ENCODE measurements at regions not wholly inside any gene's neighbourhood (a gene's known extent, or its start where the extent isn't known, plus 50 kb on each side); places are given as distances from the start of the nearest gene placed in this dataset.

DNA sequence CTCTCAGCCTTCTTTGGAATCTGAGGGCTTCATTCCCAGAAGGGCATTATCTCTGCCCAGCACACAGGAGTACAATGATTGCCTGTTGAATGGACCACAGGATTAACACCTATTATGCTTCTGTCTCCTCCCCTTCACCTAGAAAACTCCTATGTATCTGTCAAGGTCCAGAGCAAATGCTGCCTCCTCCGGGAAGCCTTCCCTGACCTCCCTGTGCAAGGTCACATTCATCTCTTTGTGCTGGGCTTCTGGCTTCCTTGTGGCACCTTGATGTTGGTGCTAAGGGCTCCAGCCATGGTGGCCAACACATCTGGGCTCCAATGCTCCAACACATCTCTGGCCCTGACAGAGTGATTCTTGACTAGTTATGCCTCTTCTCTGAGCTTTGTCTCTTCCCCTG, 49.9 kb upstream of the ATP2B2 start:
- DNase-seq (ENCODE audit: extremely low spot score, insufficient read length, low read depth) (no peak), FAIRE-seq (no peak)

DNA sequence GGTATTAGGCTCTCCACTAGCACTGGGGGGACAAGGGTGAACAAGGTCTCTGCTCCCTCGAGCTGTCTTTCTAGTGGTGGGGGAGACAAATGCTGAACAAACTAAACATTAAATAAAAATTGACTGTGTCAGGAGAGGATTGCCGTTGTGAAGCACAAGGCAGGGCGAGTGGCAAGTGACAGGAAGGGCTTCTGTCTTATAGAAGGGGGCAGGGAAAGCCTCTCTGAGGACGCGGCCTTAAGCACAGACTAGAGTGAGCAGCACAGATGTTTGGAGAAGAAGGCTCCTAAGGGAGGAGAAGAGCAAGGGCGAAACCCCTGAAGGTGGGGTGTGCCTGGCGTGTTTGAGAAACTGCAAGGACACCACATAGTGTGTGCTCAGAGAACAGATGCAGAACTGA, 50.9 kb upstream of the ATP2B2 start:
- DNase-seq (ENCODE audit: extremely low spot score, insufficient read length, low read depth) (no peak), FAIRE-seq (no peak)

DNA sequence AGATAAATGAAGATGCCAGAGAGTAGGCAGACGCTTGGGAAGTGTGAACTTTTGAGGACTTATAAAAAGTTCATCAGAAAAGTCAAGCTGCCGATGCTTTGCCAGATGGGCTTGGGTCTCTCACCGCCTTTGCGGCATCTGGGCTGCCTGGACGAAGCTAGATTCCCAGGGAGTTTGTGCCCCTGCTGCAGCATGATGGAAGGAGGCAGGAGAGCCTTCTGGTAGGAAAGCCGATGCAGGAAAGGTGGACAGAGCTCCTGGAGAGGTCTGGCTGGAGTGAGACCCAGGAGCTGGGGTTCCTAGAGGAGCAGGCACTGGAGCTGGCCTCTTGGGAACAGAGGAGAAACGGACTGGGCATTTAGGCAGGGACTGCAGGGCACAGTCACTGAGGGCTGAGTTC, 51.9 kb upstream of the ATP2B2 start:
- FAIRE-seq (no peak), DNase-seq (ENCODE audit: extremely low spot score, insufficient read length, low read depth) (no peak)

DNA sequence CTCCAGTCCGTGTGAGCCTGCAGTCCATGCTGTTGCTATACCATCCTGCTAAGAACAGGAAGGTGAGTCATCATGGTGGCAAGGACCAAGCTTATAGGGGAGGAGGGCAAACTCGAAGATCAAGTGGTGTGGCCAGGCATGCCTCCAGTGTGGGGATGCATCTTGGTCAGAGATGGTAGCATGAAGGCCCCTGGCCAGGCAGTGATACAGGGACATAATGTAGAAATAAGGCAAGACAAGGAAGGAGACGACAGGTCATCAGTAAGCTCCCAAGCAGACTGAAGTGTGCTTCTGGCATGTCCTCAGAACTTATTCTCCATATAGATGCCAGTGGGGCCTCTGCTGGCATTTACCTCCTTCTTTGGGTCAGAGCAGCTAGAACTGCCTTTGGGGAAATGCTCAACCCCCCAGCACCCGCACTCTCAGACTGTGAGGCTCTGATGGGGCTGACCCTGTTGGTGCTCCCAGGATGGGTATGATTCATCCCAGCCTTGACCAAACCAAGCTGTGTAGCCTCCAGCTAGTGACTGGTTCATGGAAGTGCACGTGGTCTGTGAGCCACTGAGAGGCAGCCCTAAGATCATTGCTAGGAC, 52.5 kb upstream of the ATP2B2 start:
- FAIRE-seq = no peak
- DNase-seq (ENCODE audit: extremely low spot score, insufficient read length, low read depth) = no peak

DNA sequence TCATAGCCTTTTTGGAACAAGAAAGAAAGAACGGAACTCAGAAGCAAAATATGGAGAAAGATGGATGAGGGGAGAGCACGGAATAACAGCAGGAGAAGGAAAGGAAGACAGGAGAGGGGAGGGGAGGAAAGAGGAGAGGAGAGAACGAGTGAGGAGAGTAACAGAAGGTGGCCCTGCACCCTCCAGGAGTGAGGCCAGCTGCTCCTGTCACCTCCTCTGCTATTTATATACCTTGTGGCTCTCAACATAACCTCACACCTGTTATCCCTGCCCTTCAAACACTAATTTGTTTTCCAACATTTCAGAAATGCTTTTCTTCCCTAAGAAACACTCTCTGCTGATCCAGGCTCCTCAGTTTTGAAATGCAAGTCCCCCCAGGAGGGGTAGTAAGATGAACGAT, 53.4 kb upstream of the ATP2B2 start:
- FAIRE-seq (no peak), DNase-seq (ENCODE audit: extremely low spot score, insufficient read length, low read depth) (no peak)

DNA sequence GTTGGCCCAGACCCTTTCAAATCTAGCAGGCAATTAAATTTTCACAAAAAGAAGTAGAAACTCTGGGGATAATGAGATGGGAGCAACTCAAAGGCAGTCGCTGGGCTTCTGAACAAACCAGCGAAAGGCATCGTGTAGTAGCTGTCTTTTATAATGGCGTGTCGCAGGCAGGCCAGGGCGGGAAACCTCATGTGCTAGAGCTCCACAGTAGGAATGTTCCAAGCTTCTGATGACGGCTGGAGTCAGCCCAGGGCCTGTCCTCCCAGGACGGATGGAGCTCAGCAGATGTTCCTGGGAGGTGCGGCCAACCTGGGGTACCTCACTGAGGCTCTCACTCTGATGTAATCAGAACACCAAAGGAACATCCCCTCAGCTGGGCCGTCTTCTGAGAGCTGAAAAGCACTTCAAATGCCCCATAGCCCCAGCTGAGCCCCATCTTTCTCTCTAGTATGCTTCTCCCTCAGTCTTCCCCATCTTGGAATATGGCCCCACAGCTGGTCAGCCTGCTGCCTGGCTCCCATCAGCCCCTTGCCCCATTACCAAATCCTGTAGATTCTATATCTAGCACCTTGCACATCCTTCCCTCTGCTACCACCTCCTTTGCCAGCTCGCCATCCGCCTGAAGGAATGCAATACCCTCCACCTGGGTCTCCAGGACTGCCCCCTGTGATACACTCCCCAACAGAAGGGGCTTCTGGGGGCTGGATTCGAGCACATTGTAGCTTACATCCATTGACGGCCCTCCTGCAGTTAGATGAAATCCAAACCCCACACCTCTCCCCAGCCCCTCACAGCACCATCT, 54.9 kb upstream of the ATP2B2 start:
- DNase-seq (ENCODE audit: extremely low spot score, insufficient read length, low read depth) = no peak
- no peak for FAIRE-seq

DNA sequence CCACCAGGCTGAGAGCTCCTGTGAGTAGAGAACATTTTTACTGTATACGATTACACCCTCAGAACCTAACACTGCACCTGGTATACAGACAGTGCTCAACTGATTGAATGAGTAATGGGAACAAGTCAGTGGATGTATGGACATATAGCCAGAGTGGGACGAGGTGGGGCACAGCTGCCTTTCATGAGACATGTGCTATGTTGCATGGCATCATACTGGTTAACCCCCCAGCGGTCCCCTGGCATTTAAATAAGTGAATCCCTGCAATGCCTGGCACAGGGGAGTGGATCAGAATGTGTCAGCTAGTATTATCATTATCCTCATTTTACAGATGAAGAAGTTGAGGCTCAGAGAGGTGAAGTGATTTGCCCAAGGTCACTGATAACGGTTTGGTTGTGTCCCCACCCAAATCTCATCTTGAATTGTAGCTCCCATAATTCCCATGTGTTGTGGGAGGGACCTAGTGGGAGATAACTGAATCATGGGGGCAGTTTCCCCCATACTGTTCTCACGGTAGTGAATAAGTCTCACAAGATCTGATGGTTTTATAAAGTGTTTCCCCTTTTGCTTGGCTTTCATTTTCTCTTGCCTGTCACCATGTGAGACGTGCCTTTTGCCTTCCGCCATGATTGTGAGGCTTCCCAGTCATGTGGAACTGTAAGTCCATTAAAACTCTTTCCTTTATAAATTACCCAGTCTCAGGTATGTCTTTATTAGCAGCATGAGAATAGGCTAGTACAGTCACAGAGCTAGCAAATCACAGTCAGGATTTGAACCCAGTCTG, 56.0 kb upstream of the ATP2B2 start:
- FAIRE-seq (no peak), DNase-seq (ENCODE audit: extremely low spot score, insufficient read length, low read depth) (no peak)

DNA sequence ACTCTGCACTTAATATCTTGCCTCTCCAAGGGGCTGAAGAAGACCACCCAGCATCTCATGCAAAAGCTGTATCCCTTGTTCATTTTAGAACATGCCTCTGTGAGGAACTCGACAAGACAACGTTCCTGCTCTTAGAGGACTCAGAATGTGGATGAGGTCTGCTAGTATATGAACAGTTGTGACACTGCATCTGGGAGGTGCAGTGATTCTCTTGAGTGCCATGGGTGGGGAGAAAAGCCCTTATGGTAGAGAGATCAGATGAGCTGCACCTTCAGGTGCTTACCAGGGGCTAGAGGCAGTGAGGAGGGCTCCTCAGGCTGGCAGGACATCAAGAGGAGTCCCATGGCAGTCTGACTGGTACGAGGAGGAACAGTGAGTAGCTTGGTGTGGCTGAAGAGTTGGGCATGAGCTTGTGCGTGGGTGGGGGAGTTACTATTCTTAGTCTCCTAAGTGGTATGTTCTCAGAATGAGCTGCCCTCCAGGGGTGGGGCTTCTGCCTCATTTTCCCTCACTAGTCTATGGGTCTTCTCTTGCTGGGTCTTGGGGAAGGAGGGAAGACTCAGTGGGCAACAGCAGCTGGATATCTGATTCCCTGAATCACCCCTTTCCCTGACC, 56.7 kb upstream of the ATP2B2 start:
- no peak for DNase-seq (ENCODE audit: extremely low spot score, insufficient read length, low read depth)

DNA sequence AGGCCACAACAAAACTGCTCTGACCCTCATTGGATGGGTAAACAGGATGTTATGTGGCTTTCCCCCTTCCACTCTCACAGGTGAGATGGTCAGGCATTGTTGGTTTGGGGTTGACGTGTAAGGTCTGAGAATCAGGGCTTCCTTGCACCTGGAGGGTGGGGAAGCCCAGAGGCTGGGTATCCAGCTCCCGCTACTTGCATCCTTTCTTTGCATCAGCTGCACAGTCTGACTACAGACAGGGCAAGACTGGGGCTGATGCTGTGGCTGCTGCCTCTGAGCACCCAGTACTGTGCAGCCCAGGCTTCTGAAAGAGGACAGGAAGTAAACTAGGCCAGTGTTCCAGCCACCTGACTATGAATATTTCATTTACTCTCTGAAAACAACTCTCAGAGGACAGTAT, 58.0 kb upstream of the ATP2B2 start:
- FAIRE-seq (no peak), DNase-seq (ENCODE audit: extremely low spot score, insufficient read length, low read depth) (no peak)

More for the DNA sequence above, 56.7 kb upstream of the ATP2B2 start:
- no peak for FAIRE-seq

DNA sequence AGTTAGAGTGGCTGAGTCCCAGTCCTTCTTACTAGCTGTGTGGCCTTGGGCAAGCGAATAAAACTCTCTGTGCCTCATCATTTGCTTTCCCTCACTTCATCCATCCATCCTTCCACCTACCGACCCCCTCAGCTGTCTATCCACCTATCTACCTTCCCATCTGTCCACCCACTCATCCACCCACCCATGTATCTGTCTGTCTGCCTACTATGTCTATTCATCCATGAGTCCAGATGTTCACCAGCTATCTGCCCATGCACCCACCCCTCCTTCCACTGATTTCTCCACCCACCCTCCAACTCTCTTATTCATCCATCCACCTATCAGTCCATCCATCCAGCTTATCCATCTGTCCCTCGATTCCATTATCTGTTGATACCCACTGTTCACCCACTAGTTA, 60.4 kb upstream of the ATP2B2 start:
- FAIRE-seq (no peak), DNase-seq (ENCODE audit: extremely low spot score, insufficient read length, low read depth) (no peak)

DNA sequence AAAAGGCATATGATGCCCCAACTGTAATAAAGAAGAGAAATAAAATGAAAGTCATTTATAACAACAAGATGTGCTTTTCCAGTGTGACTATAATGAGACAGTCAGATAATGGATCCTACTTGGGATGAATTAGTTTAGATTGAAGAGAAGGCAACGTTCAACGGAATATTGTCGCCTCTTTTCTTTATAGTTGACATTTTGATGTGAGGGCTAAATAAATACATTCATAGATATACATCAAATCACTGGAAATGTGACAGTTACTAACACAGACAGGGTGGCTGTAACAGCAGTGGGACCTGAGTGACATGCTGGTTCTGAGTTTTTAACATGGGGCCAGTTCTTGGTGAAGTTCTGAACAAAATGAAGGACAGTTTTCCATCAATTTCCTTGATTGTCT, 61.1 kb upstream of the ATP2B2 start:
- FAIRE-seq = no peak
- DNase-seq (ENCODE audit: extremely low spot score, insufficient read length, low read depth) = no peak

DNA sequence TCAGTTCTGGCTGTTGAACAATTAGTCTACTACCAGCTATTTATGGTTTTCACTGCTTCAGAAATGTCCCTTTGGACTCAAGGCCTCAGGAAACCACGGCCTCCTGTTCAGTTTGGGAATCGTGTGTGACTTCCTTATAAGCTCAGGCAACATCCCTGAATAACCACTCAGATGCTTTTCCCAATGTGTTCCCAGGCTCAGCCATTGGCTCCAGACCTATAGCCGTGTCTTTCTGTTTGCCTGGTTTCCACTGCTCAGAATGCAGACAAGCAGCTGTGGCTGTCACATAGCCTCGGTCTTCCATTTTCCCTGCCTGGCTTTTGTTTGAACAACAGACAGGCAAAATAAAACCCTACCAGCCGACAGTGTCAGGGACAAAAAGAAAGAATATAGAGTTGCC, 63.2 kb upstream of the ATP2B2 start:
- FAIRE-seq (no peak), DNase-seq (ENCODE audit: extremely low spot score, insufficient read length, low read depth) (no peak)

DNA sequence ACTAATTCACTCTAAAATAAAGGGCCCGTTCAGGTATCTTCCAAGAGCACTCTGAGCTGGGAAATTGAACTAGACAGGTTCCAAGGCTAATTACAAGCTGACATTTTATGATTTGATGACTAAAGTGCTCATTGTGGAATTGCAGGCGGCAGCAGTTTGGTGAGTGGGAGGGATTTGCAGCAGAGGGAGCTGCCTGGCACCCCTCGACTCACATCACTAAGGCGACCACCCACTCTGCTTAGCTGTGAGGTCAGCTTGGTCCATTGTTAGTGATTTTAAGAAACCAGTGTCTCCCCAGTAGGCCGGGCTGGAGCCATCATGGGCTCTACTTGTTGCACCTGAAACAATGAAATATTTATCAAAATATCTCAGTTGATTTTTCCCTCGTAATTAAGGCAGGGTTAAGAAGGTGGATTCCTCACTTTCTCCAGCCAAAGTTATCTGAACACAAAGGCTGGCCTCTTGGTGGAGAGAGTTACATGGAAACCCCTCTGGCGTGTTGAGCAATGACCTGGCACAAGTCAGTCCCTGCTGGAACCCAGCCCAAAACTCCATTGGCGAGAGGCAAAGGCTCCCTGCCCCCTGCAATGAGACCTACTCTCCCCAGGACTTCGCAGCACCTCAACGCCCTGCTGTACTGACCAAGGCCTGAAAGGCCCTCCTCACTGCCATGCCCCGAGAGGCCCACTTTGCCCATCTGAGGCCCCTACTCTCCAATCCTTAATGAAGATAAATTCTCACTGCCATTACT, 65.0 kb upstream of the ATP2B2 start:
- DNase-seq (ENCODE audit: extremely low spot score, insufficient read length, low read depth) (no peak), FAIRE-seq (no peak)

DNA sequence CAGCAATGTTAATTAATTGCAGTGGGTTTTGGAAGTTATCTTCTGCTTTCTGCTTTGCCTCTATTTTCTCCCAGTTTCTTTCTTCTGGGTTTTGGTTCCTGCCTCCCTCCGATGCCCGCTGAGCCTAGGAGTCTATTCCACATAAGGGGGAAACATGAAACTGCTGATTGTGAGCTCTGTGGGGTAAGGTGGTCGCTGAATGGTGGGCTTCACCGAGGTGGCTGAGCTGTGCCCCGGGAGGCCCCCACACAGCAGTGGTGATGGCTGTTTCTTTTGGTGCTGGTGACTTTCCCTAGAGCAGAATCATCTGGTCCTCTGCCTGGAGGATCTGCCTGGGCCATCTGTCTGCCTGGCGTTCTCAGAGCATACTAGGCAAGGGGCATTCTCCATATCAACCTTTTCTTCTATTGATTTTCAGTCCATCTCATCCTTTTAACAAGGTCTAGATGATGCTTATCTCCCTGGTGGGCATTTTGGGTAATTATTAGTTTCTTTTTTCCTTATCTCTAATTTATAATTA, 68.8 kb upstream of the ATP2B2 start:
- no peak for DNase-seq (ENCODE audit: extremely low spot score, insufficient read length, low read depth)
- FAIRE-seq = no peak

DNA sequence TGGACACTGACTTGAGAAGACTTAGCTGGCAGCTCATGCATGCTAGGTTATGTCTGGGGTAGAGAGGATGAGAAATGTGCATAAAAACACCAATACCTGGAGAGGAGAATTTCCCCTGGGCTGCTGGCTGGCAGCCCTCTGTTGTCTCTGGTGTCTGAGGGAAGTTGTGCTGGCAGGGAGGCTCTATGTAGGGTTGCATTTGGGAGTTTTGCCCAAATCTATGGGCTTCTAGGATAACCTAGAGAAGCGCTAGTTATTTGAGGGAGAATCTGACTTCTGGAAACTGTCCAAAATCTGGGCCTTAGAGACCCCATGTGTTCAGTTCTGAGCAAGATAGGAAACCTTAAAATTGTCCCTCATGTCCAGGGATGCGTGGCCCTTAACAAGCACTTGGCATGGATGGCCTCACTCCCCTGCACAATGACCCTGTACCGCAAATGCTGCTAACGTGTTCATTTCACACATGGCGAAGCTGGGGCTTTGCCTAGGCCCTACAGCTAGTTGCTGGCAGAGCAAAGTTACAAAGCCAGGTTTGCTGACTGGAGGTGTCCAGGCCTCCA, 70.3 kb upstream of the ATP2B2 start:
- DNase-seq (ENCODE audit: extremely low spot score, insufficient read length, low read depth) (no peak), FAIRE-seq (no peak)

DNA sequence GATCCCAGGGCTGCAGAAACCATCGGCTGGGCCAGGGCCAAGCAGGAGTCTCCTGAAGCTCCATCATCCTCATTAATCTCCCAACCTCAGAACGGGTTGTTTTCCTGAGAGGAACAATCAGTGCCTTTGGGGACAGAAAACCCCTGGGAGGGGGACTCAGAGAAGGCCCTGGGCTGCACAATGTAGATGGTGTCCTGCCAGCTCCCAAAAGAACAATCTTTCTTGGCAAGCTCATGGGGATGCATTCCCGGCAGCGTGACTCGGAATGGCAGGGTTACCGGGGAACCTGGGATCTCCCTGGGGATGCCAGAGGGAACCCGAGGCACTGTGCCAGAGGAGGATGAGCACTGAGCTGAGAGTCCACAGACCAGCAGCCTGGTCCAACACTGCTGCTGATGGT, 72.1 kb upstream of the ATP2B2 start:
- FAIRE-seq = no peak
- no peak for DNase-seq (ENCODE audit: extremely low spot score, insufficient read length, low read depth)

DNA sequence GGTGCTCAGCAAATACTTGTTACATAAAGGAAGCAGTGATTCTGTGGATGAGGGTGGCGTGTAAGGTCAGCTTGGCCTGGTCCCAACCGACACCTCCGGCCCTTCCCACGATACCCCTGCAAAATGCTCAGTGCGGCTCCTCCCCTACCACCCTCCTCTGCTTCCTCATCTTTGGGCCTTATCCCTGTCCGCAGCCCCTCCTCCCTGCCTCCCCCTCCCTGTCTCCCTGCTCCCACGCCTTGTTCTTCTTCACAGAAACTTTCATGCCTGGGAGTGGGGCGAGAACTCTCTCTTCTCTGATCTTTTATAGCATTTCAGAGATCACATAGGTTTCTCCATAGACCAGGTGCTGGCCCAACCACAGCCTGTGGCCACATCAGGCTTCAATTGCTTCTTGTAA, 75.0 kb upstream of the ATP2B2 start:
- FAIRE-seq (no peak), DNase-seq (ENCODE audit: extremely low spot score, insufficient read length, low read depth) (no peak)

DNA sequence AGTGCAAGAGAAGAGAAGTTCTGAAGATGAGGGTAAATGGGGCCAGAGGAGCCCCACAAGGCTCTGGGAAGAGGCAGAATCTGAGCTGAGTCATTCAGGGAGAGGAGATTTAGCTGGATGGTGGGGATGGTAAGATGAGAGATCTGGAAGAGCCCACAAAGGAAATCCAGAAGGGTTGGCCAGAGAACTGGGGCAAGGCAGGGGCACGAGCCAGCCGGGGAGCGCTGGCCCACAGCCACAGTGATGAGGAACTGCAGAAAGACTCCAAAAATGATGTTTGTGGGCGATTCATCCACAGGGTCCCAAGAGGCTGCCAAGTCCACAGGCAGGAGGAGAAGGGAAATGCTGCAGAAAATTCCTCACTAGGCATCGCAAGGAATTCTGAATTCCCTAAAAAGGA, 75.9 kb upstream of the ATP2B2 start:
- FAIRE-seq (no peak), DNase-seq (ENCODE audit: extremely low spot score, insufficient read length, low read depth) (no peak)

DNA sequence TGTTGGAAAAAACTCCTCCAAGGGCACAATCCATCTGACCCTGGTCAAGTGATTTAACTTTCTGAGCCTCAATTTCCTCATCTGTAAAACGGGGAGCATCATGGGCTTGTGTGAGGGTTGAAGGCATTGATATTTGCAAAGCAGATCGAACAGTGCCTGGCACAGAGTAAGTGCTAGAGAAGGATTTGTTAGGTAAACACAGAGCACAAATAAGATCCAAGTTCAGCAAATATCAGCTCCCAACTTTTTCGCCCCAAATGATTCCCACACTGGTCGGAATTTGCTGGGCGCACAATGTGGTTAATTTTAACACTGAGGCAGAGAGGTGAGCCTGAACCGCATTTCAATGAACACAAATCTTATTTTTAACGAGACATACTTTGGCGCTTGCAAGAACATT, 76.3 kb upstream of the ATP2B2 start:
- FAIRE-seq (no peak), DNase-seq (ENCODE audit: extremely low spot score, insufficient read length, low read depth) (no peak)

DNA sequence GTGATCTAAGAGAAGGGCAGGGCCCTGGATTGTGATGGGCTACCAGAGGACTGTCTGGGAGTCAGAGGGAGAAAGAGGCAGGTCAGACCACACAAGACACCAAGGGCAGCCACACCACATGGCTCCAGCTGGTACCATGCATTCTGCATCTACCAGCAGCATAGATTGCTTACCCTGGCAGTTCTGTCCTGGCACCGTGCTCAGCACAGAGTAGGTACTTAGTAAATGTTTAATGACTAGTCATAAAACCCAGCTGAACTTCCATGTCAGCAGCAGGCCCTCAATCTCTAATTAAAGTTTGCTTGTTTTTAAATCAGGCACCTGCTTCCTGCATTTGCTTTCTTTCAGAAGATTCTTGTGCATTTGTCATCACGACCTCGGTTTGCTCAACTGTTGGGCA, 77.3 kb upstream of the ATP2B2 start:
- no peak for FAIRE-seq

More for the DNA sequence above, 77.3 kb upstream of the ATP2B2 start:
- no peak for DNase-seq (ENCODE audit: extremely low spot score, insufficient read length, low read depth)

All from GM18507 (cell line).